ENCODE measurements at regions not wholly inside any gene's neighbourhood (a gene's known extent, or its start where the extent isn't known, plus 50 kb on each side); places are given as distances from the start of the nearest gene placed in this dataset.

DNA sequence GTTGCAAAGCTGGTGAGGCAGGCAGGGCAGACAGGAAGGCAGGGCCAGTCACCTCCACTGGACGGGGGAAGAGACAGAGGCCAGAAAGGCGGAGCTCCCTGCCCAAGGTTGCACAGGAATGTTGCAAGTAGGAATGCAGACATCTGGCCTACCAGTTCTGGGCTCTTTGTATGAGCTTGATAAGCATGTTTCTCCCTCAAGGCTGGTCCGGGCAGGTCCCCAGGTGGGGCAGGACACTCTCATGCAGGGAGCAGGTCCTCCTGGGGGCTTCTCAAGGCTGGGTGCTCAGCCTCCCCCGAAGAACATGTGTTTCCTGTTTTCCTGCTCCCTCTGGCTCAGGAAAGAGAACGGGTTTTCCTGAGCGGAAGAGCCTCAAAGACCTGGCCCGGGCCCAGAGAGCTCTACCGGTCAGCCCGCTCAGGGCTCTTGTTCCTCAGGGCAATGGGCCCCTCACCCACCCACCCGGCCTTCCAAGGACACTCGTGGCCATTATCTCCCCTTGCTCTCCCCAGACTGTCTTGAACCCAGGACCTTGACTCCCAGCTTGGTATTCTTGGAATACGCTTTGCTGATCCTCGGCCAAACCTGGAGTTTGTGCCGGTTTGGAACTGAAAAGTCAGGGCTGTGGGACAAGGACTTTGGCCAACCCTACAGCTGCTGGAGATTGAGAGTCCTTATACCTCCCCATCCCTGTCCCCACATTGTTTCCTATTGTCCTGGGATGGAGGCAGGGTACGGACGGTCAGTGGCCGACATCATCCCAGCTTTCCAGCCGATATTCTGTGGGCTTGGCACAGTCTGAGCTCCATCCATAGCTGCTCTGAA is 87.7 kb upstream of the HAAO start (continued):
- TF ChIP-seq MYB (IDR thresholded peaks at IDR 0.05; ENCODE audit: borderline replicate concordance, low read depth, low read length) = no peak
- TF ChIP-seq IKZF1 (conservative IDR thresholded peaks at IDR 0.05) = no peak
- TF ChIP-seq SMARCA5 (IDR thresholded peaks at IDR 0.05) = no peak

DNA sequence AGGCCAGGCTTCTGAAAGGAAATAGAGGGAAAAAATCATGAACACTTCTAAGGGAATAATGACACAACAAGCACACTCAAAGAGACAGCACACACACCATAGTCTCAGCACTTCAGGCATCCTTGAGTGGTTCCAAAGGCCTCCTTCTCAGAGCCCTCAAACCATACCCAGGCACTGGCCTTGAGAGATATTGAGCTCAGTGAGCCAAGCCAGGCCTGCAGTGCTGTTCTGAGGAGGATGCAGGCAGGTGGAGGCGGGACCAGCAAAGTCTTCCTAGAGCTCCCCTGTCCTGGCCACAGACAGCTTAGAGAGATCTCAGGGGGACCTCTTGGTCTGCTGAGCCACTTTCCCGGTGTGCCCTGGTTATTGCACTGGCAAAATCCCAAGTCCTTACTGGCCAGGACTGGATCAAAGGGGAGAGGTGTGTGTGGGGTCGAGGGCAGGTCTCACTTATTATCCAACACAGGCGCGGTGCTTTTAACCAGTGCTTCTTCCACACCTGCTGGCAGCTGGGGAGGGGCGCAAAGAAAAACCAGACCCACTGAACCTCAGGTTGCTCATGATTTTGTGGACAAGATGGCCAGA is 86.8 kb upstream of the HAAO start:
- CTCF ChIA-PET = interaction anchor here (0.9 to 1.0 kb wide), 2 partner anchors 10 to 20 kb away, joined by 3 read pairs; no protein-coding TSS in a partner anchor

More for the DNA sequence above, 86.8 kb upstream of the HAAO start:
- ATAC-seq = no peak
- no peak overlapping the region for H3K4me3 ChIP-seq
- no peak overlapping the region for H2AFZ ChIP-seq (ENCODE audit: control insufficient read depth, low read depth, low read length)
- ChIA-PET POLR2A (no interaction called here), SMC1A (ENCODE audit: uncharacterized antibody, unreplicated experiment) (no interaction called here), RAD21 (ENCODE audit: unreplicated experiment) (no interaction called here)
- H3K9ac ChIP-seq (ENCODE audit: control insufficient read depth, insufficient read depth, low read length) = no peak overlapping the region
- no peaks in the 10 kb centered on the region for H3K36me3 ChIP-seq (ENCODE audit: control insufficient read depth in 2 of 2, insufficient read depth in 2 of 2, low read length in 1 of 2)
- TF ChIP-seq, protein P1, sequence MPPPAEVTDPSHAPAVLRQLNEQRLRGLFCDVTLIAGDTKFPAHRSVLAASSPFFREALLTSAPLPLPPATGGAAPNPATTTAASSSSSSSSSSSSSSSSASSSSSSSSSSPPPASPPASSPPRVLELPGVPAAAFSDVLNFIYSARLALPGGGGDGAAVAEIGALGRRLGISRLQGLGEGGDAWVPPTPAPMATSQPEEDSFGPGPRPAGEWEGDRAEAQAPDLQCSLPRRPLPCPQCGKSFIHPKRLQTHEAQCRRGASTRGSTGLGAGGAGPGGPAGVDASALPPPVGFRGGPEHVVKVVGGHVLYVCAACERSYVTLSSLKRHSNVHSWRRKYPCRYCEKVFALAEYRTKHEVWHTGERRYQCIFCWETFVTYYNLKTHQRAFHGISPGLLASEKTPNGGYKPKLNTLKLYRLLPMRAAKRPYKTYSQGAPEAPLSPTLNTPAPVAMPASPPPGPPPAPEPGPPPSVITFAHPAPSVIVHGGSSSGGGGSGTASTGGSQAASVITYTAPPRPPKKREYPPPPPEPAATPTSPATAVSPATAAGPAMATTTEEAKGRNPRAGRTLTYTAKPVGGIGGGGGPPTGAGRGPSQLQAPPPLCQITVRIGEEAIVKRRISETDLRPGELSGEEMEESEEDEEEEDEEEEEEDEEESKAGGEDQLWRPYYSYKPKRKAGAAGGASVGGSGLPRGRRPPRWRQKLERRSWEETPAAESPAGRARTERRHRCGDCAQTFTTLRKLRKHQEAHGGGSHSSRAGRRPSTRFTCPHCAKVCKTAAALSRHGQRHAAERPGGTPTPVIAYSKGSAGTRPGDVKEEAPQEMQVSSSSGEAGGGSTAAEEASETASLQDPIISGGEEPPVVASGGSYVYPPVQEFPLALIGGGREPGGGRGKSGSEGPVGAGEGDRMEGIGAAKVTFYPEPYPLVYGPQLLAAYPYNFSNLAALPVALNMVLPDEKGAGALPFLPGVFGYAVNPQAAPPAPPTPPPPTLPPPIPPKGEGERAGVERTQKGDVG (CRISPR knock-in tag; IDR thresholded peaks at IDR 0.05) = no peak
- no peaks in the 10 kb centered on the region for H4K20me1 ChIP-seq (ENCODE audit: control insufficient read depth, insufficient read depth)
- no peaks in the 10 kb centered on the region for H3K79me2 ChIP-seq (ENCODE audit: control insufficient read depth, insufficient read depth, low read length)
- no TSS peak for BruUV-seq (replicated peaks)
- DNase-seq (ENCODE audit: low read depth, low spot score) = no peak
- H3K27ac ChIP-seq (ENCODE audit: control insufficient read depth, insufficient read depth) = no peak overlapping the region
- FAIRE-seq = no peak
- H3K4me2 ChIP-seq (ENCODE audit: control insufficient read depth, insufficient read depth) = no peak overlapping the region
- no peaks in the 10 kb centered on the region for H3K4me1 ChIP-seq (ENCODE audit: control insufficient read depth, insufficient read depth, low read length)
- in situ Hi-C loops (cut with MboI) (no loop called here), intact Hi-C loops (cut with micrococcal nuclease; ENCODE audit: unreplicated experiment) (no loop called here)
- H3K27me3 ChIP-seq (replicated peaks in 1 of 2; ENCODE audit: control insufficient read depth in 2 of 2, insufficient read depth in 2 of 2, low read length in 1 of 2) = no peaks in the 10 kb centered on the region
- 43% methylated on average over 6 of the region's 6 CpGs for WGBS (ENCODE audit: insufficient coverage, insufficient replicate concordance, low lambda C conversion rate, missing lambda C conversion rate)
- no peaks in the 10 kb centered on the region for H3K9me3 ChIP-seq (replicated peaks; ENCODE audit: control insufficient read depth, insufficient read depth, low read length)
